Spleen (tissue), 7 donors: ENCODE measurements at regions not wholly inside any gene's neighbourhood (a gene's known extent, or its start where the extent isn't known, plus 50 kb on each side); places are given as distances from the start of the nearest gene placed in this dataset.

Source experiments
- CTCF ChIP-seq, 11 experiments: fragments of 200-600 bp in 7 of 11; fragments of 450-650 bp in 4 of 11; sonication (generic) in 4 of 11; IDR thresholded peaks in 8 of 11; conservative IDR thresholded peaks in 3 of 11; 1 replicate in 7 of 11; 2 replicates in 4 of 11; pipeline versions ENCODE4 v1.4.0 to v1.8.0; 2016 to 2021; ENCODE audit warnings: antibody characterized with exemption in 11 of 11, inconsistent platforms in 4 of 11, mild to moderate bottlenecking in 1 of 11
- POLR2A ChIP-seq, 3 donors: fragments of 450-650 bp; IDR thresholded peaks; one replicate each; pipeline ENCODE4 v1.5.1; 2017; ENCODE audit warnings: antibody characterized with exemption in 3 of 3, mild to moderate bottlenecking in 1 of 3
- POLR2AphosphoS5 ChIP-seq, 3 donors: sonication (generic); formaldehyde crosslinking; IDR thresholded peaks; one replicate each; pipeline ENCODE4 v1.5.1; 2017; ENCODE audit warnings: antibody characterized with exemption in 3 of 3
- donor health status: DM: no; HTN: no; CAD: no; lungs with moderate emphysema.
- donor health status: DM: no; HTN: no; CAD: no.
- donor health status: DM: no; HTN: no; CAD: no.

- TF ChIP-seq CTCF (IDR thresholded peaks at IDR 0.05 in 8 of 11, conservative IDR thresholded peaks at IDR 0.05 in 3 of 11) (no peak), POLR2A (IDR thresholded peaks at IDR 0.05) (no peak), POLR2AphosphoS5 (IDR thresholded peaks at IDR 0.05) (no peak)
Observed at GRCh38 chr1:95731466-95731865, 497.5 kb downstream of the RWDD3 start.
